GM21390 (cell line): ENCODE measurements at regions not wholly inside any gene's neighbourhood (a gene's known extent, or its start where the extent isn't known, plus 50 kb on each side); places are given as distances from the start of the nearest gene placed in this dataset.

Experiments used
- ATAC-seq: cut with Tn5 transposase; IDR thresholded peaks from one replicate; pipeline ENCODE4 v1.9.1; 2021; ENCODE audit not compliant: unreplicated experiment

DNA sequence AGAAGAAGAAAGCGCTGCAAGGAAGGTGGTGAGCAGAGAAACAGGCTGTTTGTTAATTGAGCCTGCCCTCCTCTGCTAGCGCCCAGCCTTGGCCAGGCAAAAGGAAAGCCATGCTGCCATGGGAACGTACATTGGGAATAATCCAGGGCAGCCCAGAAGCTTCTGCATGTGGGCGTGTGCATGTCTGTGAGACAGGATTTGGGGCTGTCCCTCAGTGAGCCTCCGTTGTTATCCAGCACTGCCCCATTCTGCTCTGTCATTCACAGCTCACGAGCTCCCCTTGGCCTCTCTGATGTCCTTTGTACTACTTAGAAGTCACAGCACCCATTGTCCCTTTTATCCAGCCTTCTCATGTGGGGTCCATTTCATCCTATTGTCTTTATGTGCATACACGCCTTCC is 239.1 kb upstream of the ROPN1 start:
- no peak for ATAC-seq

DNA sequence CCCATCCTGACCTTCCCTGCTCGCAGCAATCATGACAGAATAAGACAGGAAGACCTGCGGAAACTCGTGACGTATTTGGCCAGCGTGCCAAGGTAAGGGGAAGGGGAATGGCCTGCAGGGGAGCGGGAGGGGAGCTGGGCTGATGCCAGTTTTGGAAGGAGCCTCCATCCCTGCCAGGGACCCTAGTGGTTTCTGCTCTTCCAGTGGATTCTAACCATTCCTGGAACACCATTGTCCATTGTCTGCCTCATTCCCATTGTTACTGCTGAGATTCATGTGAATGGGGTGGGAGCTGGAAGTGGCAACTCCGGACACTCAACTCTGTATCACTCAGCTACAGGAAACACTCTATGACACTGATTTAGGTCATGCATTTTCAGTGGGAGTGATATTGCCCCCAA is 242.9 kb upstream of the ROPN1 start:
- no peak for ATAC-seq

DNA sequence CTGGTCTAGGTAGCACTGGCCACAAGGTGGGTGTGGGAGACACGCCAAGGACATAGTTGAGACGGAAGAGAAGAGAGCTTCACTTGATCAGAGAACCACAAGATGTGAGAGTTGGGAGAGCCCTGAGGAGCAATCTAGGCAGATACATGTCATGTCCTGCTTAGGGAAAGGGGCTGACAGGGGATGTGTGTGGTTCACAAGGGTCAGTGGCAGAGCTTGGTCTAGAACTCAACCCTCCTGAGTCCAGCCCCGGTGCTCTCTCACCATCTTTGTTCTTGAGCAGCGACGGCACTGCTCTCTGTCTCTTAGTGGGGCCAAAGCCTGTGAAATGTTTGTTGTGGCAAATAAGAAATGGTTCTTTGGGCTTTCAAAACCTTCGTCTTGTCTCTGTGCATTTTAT is 243.5 kb upstream of the ROPN1 start:
- ATAC-seq: no peak

DNA sequence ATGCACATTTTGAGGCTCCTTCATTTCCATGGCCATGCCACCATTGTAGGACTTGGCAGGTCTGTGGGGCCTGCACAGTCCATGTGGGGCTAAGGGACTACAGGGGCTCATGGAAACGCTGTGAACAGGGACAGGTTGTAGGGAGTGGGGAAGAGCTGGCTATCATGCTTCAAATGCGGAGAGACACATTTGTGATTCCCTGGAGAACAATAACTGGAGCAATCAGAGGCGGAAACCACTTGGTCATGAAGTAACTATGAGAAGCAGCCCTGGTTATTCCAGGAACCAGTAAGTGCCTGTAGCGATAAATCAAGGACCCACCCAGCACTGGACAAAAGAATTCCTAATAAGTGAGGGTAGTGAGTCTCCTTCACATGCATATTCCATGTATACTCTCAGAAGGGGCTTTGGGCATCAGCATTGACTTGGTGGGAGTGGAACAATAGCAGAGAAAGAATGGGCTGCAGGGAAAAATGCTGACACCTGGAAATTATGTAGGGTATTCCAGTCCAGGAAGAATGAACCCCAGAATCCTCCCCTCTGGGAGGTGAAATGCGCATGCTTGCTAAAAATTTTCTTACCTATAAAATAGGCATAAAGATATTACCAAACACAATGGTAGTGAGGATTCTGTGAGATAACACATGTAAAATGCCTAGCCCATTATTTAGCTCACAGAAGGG is 251.4 kb upstream of the ROPN1 start:
- ATAC-seq: no peak

DNA sequence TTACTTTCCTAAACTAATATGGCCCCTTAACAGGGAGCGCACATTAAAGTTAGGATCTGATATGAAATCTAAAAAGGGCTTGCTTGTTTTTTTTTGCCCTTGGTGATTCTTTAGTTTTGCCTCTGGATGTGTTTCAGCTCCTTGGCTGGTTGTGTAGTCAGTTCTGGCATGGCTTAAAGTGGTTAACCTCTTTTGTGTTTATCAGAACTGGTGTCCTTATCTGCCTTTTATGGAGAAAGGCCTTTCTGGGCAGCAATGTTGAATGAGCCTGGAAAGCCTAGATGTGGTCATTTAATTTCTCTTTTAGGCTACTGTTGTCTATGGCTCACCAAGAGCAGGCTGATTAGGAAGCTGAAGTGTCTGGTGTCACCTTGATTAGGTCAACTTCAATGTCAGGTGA is 254.5 kb upstream of the ROPN1 start:
- ATAC-seq: no peak

DNA sequence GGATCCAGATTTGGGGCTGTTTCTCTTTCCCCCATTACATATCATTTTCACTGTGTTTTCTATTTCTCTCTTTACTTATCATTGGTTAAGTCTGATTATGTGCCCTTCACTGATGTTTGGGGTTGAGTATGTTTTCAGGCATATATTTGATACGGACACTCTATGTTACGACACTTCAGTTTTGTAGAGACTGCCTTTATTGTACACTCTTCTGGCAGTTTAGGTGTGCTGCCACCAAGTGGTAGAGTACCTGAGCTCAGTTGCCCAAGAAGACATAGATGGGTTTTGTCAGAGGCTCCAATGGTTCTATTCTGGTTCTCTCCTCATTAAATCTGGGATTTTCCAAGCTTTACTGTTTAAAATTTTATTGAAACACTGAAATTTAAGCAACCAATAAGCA is 255.0 kb upstream of the ROPN1 start:
- ATAC-seq: no peak

DNA sequence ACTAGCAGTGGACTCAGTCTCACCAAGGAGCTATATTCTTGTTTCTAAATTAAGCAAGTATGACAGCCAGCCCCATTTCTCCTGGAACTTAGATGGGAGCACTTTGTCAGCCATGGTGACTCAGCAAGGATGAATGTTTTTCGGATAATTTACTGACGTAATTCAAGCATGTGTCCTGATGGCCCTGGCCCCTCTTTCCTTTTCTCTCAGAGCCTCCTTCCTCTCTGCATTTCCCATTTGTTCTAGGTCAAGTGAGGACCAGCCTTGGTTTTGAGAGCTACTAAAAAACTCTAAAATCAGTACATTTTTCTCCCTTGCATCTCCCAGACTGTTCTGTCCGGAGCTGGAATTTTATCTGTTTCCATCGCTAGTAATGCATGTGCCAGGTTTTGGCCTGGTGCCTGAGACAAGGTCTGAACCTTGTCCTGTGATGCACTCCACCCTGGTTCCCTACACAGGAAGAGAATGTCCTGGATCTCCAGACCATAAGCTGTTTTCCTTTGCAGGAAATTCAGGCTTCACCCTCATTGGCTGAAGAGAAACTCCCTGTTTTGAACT is 256.6 kb upstream of the ROPN1 start:
- ATAC-seq: no peak

DNA sequence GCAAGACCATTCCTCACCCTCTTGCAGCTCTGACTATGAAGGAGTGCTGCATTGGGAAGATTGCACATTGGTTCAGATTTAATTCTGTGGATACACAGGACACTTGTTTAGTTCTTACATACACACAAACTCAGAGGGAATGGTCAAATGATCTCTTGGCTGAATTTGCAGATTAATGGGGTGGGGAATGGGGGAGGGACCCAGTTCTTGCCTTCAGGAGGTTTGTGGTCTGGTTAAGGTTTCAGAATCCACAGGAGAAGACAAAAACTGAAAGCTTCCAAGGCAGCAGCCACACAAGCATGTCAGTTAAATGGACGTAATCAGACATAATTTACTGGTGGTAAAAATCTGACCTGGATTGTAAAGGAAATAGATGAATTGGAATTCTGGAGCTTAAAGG is 257.1 kb upstream of the ROPN1 start:
- ATAC-seq: no peak

DNA sequence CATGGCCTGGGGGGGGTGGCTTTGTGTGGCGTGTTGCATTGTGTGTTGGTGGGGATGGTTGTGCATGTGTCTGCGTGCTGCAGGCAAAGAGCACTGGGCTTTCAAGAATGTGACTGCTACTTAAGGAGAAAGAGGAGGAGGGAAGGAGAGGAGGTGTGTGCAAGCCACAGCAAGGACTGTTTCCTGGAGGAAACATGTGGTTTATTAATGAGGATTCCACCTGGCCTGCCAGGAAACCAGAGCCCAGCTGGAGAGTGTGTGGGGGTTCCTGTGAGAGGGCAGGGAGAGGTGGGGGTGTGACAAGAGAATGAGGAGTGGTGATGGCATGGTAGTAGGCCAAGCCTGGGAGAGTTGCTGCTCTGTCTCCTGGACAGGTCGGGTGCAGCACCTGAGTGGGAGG is 258.1 kb upstream of the ROPN1 start:
- no peak for ATAC-seq

DNA sequence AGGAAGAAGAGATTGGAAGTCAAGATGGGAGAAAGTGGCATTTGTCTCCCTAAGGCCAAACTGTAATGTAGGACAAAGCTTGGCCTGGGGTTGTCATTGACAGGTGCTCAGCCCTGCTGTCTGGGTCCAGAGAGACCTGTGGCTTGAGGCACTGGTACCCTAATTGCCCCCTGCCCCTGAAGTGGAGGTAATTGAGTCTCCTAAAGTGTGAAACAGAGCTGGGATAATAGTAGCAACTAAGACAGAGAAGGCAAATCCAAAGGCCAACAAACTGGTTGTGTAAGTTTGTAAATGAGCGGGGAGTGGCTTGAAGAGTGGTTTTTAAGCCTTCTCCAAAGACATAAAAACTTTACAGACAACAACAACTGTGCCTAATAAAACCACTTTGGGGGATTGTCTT is 264.2 kb upstream of the ROPN1 start:
- ATAC-seq: no peak

DNA sequence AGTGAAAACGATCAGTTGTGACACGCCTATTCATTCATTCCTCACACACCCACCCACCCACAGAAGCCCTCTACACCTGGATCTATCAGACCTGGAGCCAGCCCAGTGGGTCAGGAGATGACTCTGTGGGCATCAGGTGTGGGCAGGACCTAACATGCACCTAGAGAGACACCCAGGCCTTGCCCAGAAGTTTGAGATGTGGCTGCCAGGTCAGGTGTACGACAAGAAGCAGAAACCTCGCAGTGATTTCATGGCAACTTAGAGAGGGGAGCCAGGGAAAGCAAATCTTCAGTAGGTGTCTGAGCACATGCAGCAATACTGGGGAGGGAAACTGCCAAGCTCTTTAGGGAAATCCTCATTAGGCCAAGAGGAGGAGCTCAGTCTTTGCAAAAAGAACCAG is 264.7 kb upstream of the ROPN1 start:
- ATAC-seq: no peak

DNA sequence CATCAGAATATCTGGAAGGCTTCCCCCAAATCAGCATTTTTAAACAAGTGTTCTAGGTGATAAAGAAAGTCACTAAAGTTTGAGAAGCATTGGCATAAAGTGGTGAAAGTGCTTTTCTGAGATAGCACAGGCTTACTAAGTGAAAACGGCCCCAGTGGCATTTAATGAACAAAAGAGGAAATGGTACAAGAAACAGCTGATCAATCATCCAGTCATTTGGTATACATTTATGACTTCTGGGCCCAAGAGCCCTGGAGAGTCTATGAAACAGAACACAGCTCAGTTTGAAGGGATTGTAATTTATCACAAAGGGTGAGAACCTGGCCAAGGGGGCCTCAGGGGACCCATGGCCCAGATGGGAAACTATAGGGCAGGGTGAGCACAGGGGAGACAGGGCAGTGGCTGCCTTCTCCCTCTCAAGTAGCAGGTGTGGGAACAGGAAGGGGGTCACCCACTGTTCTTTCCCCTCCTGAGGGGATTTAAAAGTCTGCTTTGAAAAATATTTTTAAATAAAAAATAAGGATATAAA is 265.5 kb upstream of the ROPN1 start:
- ATAC-seq: no peak

DNA sequence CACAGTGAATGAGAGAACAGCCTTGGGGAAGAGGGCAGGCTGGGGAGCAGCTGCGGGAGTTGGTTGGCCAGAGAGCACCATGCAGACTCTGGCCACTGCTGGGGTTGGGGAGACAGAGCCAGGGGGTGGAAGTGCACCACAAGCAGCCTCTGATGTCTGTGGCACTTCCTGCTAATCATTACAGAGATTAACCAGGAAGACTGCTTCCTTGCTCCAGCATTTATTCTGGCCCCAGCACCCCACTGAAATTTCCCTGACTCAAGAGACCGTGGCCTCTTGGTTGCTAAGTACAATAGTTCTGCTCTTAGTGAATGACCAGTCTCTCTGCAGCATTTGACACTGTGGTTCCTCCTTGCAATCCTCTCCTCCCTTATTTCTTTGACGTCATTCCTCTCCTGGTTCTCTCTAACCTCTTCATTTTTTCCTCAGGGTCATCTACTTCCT is 266.2 kb upstream of the ROPN1 start:
- ATAC-seq: no peak

DNA sequence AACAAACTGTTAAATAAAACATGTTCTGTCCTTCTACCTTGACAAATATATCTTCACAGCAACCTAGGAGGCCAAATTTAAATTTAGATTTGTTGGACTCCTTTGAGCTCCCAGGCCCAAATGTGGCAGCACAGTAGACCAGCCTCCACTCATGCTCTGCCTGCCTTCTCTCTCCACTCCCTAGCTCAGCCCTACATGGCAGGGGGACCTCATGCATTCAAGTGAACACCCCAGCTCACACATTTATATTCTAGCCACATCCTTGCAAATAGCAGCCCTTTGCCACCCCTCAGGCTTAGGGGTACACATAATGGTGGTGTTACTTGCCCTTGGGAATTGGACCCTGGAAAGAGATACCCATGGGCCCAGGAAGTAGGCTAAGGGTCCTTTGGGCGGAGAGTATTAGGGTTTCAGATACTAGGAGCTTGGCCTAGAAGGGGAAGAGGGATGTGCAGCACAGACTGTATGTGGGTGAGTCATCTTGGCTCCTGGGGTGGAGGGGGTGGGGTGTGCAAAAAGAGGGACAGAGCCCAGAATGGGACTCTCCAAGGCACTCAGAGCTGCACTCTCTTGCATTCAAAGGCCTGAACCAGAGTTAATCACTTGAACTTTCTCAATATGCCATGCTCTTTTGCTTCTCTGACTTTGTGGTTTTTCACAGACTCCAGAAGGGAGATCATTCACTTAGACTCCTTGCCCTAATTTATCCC is 268.4 kb upstream of the ROPN1 start:
- no peak for ATAC-seq

DNA sequence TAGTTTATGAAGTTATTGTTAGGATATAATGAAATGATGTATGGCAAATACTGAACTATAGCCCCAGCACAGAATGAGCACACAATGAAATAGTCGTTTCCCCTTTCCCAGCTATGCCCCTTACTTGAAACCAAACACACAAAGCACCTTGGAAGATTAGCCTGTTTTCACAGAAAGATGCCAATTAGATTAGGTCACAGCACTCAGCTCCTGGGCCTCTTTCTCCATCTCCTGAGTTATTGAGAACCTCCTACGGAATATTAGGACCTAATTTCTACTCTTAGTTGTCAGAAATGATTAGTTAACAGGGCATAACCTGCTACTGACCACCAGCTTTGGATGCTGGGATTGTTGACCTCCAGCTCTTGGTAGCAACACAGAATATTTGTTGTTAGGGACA is 269.4 kb upstream of the ROPN1 start:
- no peak for ATAC-seq

DNA sequence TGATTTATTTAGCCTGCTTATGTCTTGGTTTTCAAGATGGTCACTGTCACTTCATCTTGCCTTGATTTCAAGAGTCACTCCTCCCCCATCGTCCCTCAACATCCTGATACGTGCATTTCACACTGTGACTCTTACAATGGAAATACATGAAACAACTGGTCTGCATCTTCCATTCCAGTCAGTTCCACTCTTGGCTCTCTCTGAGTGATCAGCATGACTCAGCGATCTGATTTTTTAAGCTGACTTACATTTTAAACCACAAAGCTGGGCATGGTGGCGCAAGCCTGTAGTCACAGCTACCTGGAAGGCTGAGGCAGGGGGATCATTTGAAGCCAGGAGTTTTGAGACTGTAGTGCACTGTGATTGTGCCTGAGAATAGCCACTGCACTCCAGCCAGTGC is 271.2 kb upstream of the ROPN1 start:
- no peak for ATAC-seq

DNA sequence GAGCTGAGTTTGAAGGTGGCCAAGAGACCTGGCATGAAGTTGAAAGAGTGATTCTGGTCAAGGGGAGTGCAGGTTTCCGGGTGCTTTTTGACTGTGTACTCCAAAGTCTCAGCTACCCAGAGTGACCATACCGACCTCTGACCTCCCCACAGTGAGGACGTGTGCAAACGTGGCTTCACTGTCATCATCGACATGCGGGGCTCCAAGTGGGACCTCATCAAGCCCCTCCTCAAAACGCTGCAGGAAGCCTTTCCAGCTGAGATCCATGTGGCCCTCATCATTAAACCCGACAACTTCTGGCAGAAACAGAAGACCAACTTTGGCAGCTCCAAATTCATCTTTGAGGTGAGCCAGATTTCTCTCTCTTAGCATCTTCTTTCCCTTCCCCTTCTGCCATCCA is 272.4 kb upstream of the ROPN1 start:
- no peak for ATAC-seq

DNA sequence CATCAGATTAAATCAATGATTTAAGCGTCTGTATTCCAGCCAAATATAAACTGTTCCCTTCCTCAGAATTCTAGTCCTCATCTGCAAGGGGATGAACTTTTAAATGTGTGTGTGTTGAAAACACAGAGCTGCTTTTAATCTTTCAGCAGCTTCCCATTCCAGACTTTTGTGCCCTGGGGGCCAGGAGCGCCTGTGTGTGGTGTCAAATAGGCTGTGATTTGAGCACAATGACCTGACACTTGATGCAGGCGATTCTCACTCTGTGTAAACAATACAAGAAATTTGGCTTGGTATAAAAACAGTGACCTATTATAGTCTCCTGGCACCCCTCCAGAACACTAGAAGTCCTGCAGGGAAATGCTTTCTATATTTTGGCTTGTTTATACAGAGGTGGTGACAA is 274.6 kb upstream of the ROPN1 start:
- no peak for ATAC-seq

DNA sequence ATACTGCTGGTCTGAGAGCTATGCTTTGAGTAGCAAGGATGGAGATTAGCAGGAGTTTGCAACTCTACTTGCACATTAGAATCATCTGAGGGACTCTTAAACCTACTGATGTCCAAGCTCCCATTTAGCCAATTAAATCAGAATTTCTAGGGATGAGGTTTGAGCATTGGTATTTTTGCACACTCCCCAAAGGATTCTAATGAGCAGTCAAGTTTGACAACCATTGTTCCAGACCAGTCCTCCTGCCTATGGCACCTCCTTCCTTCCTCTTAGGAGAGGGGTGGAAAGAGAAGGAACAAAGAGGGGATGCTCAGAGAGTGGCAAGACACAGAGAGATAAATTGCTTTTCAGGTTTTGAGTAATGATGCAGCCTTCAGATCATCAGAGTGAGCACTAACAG is 275.5 kb upstream of the ROPN1 start:
- no peak for ATAC-seq

DNA sequence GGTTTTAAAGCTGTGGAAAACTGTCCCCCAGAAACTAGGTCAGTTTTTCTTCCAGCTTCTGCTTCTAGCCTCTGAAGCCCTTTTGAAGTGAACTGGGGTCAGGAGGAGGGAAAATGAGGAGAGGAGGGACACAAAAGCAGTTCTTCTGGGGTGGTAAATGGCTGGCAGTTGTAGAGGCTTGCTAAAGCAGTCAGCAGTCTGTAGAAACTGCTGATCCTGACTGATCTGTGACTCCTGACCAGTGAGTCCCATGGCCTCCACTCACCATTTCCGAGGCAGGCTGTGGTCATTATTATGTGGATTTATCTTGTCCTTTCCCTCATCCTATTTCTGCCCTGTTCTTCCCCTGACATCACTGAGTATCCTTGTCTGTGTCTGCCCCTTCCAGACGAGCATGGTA is 276.4 kb upstream of the ROPN1 start:
- ATAC-seq: no peak

DNA sequence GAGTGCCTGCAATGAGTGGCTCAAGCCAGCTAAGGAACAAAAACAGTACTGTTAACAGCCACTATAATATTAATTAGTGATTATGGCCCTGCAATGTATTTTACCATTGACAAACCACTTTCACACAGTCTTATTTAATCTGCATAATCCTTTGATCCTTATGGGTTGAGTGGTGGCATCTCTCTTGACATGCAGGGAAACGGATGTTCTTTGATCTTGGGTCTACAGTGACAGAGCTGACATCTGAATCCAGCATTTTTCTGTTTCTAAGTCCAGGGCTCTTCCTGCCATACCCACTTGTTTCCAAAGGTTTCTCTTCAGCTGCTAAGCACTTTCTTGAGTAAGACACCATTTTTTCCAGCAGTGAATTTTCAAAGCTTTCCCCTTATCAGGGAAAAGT is 277.7 kb upstream of the ROPN1 start:
- no peak for ATAC-seq

DNA sequence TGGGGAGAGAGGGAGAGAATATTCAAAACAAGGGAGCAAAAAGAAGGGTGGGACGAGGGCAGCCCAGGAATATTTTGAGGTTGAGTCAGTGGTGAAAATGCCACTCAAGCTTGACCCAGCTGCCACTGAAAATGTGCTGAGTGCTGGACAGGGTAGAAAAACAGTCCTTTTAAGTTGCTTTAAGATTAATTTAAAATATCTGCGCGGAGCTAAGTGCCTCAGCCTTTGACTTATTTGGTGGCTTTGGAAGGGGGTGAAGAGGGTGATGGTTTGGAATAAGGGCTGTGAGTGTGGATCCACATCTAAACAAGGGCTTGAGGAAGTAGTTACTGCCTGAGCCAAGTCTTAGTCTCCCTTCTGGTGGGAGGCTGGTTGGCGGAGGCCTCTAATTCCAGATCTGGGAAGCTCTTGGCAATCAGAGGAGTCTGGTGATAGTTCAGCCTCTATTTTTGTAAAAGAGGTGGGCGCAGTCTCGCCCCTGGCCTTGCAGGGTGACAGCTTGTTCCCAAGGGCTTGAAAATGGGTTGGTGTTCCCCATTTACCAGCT is 280.8 kb upstream of the ROPN1 start:
- ATAC-seq: no peak
